Islet of Langerhans (tissue), 1 donor: ENCODE measurements at regions not wholly inside any gene's neighbourhood (a gene's known extent, or its start where the extent isn't known, plus 50 kb on each side); places are given as distances from the start of the nearest gene placed in this dataset.

Experiments
- FAIRE-seq: peaks from one replicate; lab custom pipeline; 2011; peaks lifted over from hg19 to GRCh38; lab: Jason Lieb, UNC

DNA sequence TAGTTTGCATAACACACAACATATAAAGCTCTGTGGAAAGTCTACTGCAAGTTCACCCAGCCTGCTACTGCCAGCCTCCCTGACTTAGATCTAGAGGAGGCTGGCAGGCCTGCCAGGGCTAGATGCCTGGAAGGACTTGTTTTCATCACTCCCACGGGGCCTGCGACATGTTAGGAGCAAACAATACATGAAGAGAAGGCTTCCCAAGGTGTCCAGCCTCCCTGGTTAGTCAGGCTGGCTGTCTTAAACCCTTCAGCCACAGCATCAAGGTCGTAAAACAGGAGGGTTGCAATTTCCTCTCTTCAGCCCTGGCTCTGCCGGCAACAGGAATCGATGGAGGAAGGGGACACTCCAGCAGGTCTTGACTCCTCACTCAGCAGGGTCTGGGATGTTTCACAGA is 104.5 kb downstream of the NGF start:
- FAIRE-seq: no peak

DNA sequence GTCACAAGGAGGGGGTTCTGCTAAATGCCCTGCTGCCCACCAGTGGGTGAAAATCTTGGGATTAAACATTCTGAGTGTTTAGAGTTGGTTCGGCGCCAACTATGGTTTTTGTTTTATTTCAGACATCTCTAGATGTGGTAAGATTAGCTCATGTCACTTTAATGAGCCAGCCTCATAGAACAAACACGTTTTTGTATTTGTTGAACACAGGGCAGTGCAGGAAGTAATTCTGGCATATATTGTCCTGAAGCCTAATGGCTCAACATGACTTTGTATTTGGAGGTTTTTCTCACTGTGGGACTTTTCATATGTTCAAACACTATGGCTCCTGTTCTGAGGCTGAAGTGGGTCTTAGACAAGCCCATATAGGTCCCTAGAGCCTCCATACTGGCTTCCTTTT is 107.8 kb downstream of the NGF start:
- FAIRE-seq: no peak

GRCh38 chr1:115229016-115229415 is 109.0 kb downstream of the NGF start:
- FAIRE-seq: peak; percentile 49

DNA sequence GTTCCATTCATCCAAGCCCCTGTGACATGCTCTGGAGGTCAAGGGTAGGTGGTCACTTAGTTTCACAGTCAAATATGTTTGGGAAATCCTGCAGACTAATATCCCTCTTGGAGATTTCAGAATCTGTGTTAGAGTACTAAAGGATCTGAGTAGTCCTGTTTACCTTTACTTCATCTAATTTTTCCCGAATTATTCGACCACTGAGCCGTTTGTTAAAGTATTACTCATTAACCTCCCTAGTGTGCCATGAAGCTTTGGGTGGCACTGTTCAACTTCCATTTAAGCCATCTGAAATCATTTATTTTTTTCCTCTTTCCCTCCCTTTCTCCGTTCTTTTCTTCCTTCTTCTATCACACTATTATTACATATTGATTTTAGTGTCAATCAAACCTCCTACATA is 109.9 kb downstream of the NGF start:
- FAIRE-seq: no peak

DNA sequence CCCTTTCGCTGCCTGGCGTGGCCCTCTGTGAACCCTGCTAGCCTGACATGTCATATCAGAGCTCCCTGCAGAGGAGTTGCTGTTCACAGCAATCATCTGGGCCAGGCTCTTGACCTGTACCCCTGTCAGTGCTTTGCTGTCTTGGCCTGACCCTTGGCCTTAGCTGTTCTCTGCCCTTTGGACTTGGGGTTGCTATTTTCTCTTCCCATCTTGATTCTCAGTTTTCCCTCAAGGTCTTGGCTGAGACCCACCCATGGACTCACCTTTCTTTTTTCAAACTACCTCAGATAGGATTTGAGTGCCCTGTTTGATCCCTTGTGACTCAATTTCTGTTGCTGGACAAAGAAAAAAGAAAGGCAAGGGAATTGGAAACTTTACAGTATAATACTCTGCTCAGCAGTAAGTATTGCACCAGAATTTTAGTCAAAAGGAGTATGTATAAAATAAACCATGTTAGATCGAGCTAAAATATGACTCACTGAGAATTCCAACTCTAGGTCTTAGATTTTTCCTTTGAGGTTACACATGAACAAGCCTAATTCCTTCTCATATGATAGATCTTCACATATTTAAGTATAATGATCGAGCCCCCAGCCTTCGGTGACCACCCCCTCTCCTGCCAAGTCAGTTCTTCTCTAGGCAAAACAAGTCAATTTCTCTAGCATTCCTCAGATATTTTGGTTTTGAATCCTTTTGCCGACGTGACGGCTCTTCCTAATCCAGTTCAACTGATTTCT is 110.5 kb downstream of the NGF start:
- no peak for FAIRE-seq

DNA sequence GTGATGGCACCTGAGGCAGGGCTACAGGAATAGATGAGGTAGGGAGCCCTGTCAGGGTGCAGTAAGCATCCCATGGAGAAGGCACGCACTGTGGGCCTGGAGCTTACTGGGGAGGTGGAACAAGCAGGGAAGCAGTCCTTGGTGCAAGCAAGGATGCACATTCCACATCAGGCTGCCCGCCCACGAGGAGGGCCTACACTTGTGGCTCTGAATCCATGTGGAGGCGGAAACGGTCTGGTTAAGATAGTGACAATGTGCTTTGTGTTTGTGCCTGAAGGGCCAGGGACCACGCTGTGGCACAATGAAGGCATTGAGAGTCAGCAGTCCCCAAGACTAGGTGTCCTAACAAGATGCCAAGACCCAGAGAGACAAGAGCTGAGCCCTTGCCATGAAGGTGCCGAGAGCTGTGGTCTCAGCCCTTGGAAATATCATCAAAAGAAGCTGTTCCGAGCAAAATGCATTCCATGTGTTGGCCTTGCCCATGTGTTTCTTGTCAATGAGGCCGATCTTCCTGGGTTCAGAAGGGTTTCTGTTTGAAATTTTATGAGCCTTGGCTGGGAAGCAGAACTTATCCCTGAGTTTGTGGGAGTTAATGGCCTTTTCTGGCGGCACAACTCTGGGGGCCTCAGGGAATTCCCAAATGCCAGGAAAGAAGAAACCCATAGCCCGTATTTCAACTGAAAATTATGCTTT is 111.9 kb downstream of the NGF start:
- FAIRE-seq: no peak

DNA sequence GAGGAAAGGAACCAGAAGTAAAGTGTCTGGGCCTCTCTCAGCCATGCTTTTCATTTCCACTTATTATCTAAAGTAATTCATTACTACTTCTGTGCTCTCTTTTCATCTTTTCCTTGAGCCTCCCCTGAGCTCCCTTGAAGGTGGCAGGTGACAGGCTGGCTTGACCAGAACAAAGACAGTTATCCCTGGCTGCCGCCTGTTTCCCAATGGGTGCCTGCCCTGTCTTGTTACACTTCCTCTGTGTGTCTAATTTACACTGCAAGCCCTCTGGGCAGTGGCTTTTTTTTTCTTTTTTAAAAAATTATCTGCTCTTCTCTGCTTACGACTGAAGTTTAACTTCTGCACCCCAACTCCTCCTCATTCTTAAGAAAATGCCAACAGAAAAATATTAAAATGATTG is 113.4 kb downstream of the NGF start:
- no peak for FAIRE-seq

DNA sequence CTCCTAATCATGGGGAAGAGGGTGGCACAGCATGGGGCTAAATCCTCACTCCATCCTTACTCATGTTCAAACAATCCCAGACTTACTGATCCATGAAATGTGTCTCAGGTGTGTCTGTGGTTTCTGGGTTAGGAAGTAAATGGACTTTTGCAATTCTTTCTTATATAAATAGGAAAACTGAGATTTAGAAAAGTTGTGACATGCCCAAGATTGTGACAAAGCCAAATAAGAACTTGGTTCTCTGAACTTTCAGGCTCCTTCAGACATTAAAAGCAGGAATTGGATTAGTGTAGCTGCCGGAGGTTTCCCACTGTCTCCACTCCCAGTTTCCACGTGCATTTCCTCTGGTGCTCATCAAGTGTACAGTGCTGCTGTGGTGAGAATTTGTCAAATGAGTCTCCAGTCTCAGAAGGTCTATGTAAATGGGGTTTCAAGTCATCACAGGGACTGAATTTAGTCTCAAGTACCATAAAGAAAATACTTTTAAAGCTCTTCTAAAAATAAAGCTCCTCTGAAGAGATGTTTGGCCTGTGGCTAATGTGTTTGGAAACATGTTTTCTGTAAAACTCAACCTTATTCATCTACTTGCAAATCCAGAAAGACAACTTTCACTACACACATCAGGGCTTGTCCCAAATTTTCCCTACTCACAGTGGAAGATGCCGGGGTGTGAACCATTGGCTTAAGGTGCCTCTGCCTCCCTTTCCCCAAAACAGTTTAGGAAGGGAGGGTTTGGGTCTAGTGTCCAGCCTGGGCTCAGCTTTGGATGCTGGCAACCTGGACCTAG is 115.2 kb downstream of the NGF start:
- FAIRE-seq: no peak

- no peak for FAIRE-seq
These were observed 117.4 kb downstream of the NGF start for GRCh38 chr1:115220340-115221270.

DNA sequence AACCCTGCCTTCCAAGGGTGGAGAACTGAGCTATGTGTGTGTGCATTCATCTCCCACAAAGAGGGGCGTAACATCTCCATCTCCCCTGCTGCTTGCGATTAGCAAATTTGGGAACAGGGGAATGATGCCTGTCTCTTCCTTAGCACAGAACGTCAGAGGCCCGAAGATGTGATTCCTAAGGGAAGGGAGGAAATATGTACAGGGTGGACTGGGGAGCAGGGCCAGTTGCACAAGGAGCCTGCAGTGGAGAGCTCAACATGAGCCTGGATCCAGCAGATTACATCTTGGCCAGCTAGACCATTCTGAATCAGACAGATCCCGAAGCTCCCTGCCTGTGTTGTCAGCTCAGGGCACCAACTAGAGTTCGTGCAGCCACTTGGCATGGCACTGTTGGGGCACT is 118.1 kb downstream of the NGF start:
- no peak for FAIRE-seq

DNA sequence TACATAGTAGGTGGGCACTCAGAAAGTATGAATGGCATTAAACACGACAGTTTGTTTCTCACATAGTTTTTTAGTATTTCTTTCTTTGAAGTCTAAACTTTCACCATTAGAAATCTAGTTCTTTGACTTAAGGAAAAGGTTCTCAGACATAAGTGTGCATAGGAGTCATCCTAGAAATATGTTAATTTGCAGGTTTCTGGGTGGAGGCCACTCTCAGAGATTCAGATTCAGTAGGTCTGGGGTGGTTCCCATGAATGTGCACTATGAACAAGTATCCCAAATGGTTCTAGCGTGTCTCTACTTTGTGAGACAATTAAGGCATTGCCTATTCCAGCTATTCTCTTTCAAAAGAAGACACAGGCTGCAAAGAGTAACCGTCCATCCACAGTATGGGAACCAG is 119.3 kb downstream of the NGF start:
- no peak for FAIRE-seq

GRCh38 chr1:115218034-115218405 is 120.0 kb downstream of the NGF start:
- FAIRE-seq: no peak

DNA sequence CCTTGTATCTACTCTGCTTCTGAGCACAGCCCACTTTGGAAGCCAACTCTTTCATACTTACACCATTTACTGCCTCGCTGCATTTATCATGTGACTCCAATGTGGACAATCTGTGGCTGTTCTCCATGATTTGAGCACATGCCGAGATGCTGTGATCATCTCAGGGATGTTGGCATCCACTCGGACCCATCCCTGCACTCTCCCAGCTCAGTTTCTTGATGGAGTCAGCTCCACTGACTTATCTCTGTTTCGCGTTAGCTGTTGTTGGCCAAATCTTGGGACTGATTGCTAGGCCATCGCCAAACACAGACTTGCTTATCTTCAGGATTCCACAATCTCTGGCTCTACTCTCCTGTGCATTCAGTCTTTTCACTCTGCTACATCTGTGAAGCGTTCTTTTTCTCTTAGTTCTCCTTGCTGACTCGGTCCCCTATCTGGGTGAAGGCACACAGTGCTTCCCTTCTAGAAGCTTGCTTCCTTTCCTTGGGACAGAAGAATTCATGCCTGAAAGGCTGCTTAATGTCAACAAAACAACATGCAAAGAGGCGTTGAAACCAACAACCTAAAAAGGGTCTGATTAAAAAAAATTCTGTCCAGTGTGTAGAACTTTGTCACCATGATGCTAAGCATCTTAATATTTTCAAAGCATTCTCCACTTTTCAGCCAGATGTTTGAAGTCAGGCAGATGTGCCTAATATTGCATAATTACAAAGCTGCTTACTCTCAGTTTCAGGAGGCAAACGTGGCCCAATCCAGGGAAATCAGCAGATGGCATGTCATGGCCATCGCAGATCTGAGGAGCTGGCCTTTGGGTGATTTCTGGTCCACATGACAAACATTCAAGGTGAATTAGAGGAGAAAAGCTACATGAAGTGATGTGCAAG is 120.7 kb downstream of the NGF start:
- FAIRE-seq: no peak

DNA sequence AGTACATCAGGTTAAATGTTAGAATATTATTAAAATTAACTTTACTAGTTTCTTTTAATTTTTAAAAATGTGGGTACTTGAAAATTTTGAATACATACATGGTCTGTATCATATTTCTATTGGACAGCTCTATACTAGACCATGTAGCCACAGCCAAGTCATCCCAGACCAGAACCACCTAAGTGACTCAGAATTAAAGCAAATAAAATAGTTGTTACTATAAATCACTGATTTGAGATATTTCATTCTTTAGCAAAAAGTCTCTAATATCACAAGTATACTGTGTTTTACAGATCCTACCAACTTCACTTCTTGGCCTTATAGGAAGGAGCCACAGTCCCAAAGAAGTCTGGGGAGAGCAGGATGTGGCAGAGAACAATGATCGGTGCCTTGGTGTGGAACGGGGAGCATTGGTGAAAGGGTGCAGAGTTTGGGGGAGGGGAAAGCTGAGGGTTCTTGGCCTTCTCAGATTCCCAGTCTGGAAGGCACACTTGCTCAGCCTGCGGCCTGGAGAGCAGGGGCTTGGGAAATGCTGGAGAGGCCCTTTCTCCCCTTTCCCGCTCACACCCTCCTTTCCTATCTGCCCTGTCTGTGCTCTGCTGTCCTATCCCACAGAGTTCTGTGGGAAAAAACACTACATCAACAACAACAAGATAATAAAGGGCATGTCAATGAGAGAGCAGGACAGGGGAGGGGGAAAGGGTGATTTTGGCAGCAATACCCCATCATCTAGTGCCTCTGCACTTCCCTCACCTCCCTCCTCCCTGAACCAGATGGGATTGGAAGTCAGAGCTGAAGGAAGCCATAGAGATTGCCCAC is 122.1 kb downstream of the NGF start:
- FAIRE-seq: no peak

DNA sequence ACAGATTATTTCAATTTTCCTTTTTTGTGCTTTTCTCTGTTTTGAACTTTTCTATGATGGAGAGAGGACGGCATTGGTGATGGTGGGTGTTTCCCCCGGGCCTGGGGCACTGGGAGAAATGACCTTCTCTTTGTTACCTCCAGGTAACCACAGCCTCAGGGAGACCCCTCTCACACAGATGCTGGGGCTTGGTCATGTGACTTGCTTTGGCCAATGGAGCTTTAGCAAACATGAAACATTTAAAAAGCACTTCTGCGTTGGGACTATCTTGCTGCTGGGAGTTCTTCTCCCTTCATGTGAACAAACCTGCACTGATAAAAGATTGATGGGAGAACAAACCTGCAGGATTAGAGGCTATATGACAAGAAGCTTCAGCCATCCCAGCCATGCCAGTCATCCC is 122.9 kb downstream of the NGF start:
- FAIRE-seq: no peak

GRCh38 chr1:115214098-115214497 is 124.0 kb downstream of the NGF start:
- no peak for FAIRE-seq

DNA sequence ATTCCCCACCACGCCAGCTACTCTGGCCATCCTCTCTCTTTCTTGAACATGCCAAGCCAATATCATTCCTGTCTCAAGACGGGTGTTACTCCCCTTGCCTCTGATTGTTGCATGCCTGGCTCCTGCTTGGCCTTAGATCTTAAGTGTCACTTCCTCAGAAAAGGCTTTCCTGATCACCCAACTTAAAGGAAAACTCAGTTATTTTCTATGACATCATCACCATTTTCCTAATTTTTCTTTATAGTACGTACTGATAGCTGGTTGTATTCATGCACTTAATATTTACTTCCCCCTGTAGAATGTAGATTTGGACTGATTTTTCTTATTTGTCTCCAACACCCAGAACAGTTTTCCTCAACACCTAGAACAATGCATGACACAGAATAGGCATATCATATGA is 123.8 kb upstream of the TSPAN2 start:
- no peak for FAIRE-seq

- FAIRE-seq: no peak
These were observed 121.9 kb upstream of the TSPAN2 start for GRCh38 chr1:115211071-115211745.

DNA sequence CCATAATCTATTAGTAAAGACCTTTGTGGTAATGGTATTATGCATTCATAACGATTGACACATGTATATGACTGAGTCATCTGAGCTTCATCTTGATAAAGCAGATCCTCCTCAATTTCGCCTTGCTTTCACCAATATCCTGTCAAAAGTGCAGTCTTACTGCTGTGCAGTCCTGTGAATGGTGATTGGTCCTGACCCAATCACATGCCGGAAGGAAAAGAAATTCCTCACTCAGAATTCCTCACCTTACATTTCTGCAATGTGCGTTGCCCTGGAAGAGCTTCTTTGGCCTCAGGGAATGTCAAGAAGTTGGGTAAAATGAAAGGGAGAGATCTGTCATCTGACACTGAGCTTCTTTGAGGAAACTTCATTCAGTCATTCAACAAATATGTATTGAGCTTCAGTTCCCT is 121.0 kb upstream of the TSPAN2 start:
- no peak for FAIRE-seq

DNA sequence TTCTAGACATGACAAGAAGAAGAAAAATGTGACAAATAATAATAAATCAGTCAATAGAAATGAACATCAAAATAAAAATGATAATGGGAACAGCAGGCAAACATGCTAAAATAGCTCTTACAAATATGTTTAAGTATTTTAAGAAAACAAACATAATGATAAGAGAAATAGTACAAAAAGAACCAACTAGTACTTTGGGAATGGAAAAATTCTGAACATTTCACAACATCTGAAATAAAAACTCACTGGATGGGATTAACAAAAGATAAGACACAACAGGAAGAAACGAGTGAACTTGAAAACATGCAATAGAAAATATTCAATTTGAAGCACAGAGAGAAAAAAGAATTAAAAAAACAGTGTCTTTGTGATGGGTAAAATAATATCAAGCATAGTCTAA is 115.2 kb upstream of the TSPAN2 start:
- FAIRE-seq: peak; percentile 24
